RWPE2 (cell line): ENCODE measurements at regions not wholly inside any gene's neighbourhood (a gene's known extent, or its start where the extent isn't known, plus 50 kb on each side); places are given as distances from the start of the nearest gene placed in this dataset.

Experiments used
- ATAC-seq: fragments of 200-7000 bp; cut with Tn5 transposase; 3 replicates; pipeline ENCODE4 v1.9.1; 2021; ENCODE audit warnings: low read depth
- DNase-seq: peaks from one replicate; pipeline ENCODE4 v3.0.0-alpha.2; 2020; ENCODE audit warnings: low spot score
- H3K27ac ChIP-seq: fragments of 450-650 bp; 2 replicates; pipeline ENCODE4 v1.5.1; 2017; ENCODE audit warnings: mild to moderate bottlenecking; ENCODE audit not compliant: poor library complexity, severe bottlenecking
- H3K27me3 ChIP-seq: fragments of 250-450 bp; sonication (Bioruptor Pico); 2 replicates; pipeline ENCODE4 v1.5.1; 2021; ENCODE audit warnings: mild to moderate bottlenecking, moderate library complexity; ENCODE audit not compliant: insufficient read depth, poor library complexity, severe bottlenecking
- H3K36me3 ChIP-seq: fragments of 250-450 bp; sonication (Bioruptor Pico); 2 replicates; pipeline ENCODE4 v1.5.1; 2020; ENCODE audit warnings: low read depth, mild to moderate bottlenecking, moderate library complexity
- H3K4me1 ChIP-seq: fragments of 250-450 bp; sonication (Bioruptor Pico); 2 replicates; pipeline ENCODE4 v1.5.1; 2021; ENCODE audit warnings: mild to moderate bottlenecking, moderate library complexity; ENCODE audit not compliant: insufficient read depth, poor library complexity, severe bottlenecking
- H3K4me3 ChIP-seq: fragments of 250-450 bp; sonication (Bioruptor Pico); 2 replicates; pipeline ENCODE4 v1.5.1; 2021; ENCODE audit warnings: mild to moderate bottlenecking, moderate library complexity; ENCODE audit not compliant: severe bottlenecking
- H3K9me3 ChIP-seq: fragments of 250-450 bp; sonication (Bioruptor Pico); 2 replicates; pipeline ENCODE4 v1.5.1; 2021; ENCODE audit warnings: mild to moderate bottlenecking, moderate library complexity; ENCODE audit not compliant: severe bottlenecking
- CTCF ChIP-seq: fragments of 450-650 bp; IDR thresholded peaks from one replicate; pipeline ENCODE4 v1.5.1; 2017; ENCODE audit warnings: mild to moderate bottlenecking, moderate library complexity; ENCODE audit not compliant: poor library complexity, severe bottlenecking

DNA sequence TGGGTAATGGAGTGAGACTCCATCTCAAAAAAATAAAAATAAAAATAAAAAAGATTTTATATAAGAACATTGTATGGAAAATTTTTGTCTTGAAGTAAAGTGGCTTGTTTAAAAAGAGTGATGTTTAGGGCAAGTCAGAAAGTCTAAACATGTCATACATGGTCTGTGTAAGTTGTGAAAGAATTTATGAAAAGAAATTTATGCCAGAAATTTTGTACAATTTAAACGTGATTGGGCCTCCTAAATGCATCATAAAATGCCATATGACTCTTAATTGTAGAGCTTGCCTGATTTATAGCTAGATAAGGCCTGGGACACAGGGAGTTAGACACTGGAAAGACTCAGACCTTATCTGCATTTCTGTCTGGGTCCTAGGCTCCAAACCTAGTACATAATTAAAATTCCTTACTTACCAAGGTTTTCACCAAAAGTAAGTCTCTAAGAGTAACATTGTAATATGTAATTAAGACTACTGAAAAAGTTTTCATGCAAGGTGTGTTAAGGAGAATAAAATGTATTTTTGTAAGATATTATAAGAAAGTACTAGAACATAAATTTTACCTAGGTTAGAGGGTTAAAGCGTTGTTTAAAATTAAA, 110.5 kb downstream of the AASDHPPT start:
- DNase-seq: no peak

DNA sequence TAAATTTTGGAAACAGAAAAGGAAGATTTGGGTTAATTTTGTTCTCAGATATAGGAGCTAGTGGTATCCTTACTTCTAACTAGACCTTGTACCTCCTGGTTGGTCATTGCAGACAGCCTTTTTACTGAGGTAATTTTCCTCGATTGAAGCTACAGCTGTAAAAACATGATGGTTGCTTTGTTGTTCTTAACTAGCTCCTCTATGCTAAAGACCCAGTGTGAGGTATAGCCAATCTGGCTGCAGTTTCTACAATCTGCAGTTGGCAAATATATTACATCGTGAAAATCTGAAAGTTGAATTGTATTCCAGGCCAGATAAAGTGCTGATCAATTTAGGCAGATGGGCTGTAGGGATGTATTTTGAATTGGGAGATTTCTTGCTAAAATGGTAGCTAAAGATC, 116.5 kb downstream of the AASDHPPT start:
- DNase-seq (no peak), ATAC-seq (no peak)
- Histone ChIP-seq H3K27me3 (no peaks in the 10 kb centered on the region), H3K4me1 (peaks cover 8% of the 10 kb centered on the region), H3K36me3 (no peaks in the 10 kb centered on the region), H3K9me3 (no peaks in the 10 kb centered on the region), H3K4me3 (no peak overlapping the region), H3K27ac (no peak overlapping the region)
- TF ChIP-seq CTCF: no peak

More for the DNA sequence above, 110.5 kb downstream of the AASDHPPT start:
- Histone ChIP-seq H3K36me3 (no peaks in the 10 kb centered on the region), H3K9me3 (peaks cover 9% of the 10 kb centered on the region), H3K27ac (no peak overlapping the region), H3K27me3 (no peaks in the 10 kb centered on the region), H3K4me3 (no peak overlapping the region), H3K4me1 (peaks cover 8% of the 10 kb centered on the region)
- no peak for TF ChIP-seq CTCF
- no peak for ATAC-seq

DNA sequence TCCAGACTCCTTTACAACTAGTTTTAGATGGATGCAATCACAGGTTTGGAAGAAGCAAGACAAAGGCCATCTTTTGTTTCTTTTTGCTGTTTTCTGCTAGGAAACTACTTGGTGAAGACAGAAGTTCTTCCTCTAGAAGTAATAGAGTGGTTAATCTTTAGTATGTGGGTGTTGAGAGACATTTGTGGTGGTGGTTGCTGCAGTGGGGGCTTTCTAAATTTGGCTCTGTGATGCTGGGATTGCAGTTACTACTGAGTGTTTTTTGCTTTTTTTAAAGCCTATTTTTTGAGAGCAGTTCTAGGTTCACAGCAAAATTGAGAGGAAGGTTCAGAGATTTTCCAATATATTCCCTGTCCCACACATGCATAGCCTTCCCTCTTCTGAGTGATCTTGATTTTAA, 120.0 kb downstream of the AASDHPPT start:
- DNase-seq (no peak), ATAC-seq (no peak)
- no peaks in the 10 kb centered on the region for H3K27me3 ChIP-seq
- no peak for TF ChIP-seq CTCF
- no peak overlapping the region for H3K4me3 ChIP-seq
- no peaks in the 10 kb centered on the region for H3K9me3 ChIP-seq
- no peak overlapping the region for H3K27ac ChIP-seq
- peaks cover 5% of the 10 kb centered on the region for H3K4me1 ChIP-seq
- H3K36me3 ChIP-seq: no peaks in the 10 kb centered on the region

GRCh38 chr11:106202935-106203620, 125.6 kb downstream of the AASDHPPT start:
- no peaks in the 10 kb centered on the region for H3K4me1 ChIP-seq
- H3K36me3 ChIP-seq: no peaks in the 10 kb centered on the region
- H3K9me3 ChIP-seq: no peaks in the 10 kb centered on the region
- H3K27me3 ChIP-seq: no peaks in the 10 kb centered on the region
- H3K27ac ChIP-seq: no peak overlapping the region
- TF ChIP-seq CTCF: no peak
- no peak for ATAC-seq
- no peak for DNase-seq
- H3K4me3 ChIP-seq: no peak overlapping the region

DNA sequence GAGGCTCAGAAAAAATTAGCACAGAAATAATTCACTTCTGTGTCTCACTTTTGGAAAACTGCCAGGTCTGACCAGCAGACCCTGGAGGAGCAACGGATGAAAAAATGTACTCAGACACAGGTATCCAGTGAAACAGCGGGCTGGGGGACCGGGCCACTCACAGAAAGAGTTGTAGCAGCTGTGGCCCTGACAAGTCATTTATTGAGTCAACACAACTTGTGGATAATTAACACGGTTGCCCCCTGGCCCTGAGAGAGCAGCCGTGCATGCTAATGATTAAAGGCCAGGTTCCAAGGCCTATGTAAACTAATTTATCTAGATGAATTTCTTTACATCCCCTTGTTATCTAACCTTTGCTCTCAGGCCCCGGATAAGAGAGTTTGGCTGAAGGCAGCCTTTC, 131.3 kb downstream of the AASDHPPT start:
- no peak for TF ChIP-seq CTCF
- Histone ChIP-seq H3K4me1 (no peaks in the 10 kb centered on the region), H3K4me3 (no peak overlapping the region), H3K36me3 (no peaks in the 10 kb centered on the region), H3K27me3 (no peaks in the 10 kb centered on the region), H3K9me3 (no peaks in the 10 kb centered on the region), H3K27ac (no peak overlapping the region)
- ATAC-seq (no peak), DNase-seq (no peak)
